Endothelial cell of umbilical vein (primary cell): ENCODE measurements at regions not wholly inside any gene's neighbourhood (a gene's known extent, or its start where the extent isn't known, plus 50 kb on each side); places are given as distances from the start of the nearest gene placed in this dataset.

Experiments used
- BruUV-seq: library from RNA; stranded (reverse); fragments of 400-500 nt; replicated peaks from 2 replicates; lab custom pipeline; 2021; lab: Mats Ljungman, UMichigan
- CTCF ChIA-PET: fragments of 300-600, 350-600 bp; sonication (Branson Sonifier 250); formaldehyde crosslinking; loops from one replicate; lab custom pipeline; 2021; ENCODE audit warnings: antibody characterized with exemption, inconsistent platforms; lab: Charles Lee
- POLR2A ChIA-PET: fragments of 300-600, 350-600 bp; sonication (Branson Sonifier 250); formaldehyde crosslinking; loops from one replicate; lab custom pipeline; 2021; ENCODE audit warnings: antibody characterized with exemption, inconsistent platforms; lab: Charles Lee
- DNase-seq: peaks from one replicate; pipeline ENCODE4 v3.0.0-alpha.2; 2011; ENCODE audit warnings: low read depth, low spot score
- FAIRE-seq: peaks from 2 replicates; lab custom pipeline; 2011; peaks lifted over from hg19 to GRCh38; lab: Jason Lieb, UNC
- H2AFZ ChIP-seq: 2 replicates; pipeline ENCODE4 v1.6.0; 2012; ENCODE audit warnings: low read depth, low read length, control low read depth, inconsistent platforms
- H3K27ac ChIP-seq: 2 replicates; pipeline ENCODE4 v1.5.1; 2011; ENCODE audit warnings: low read depth, mild to moderate bottlenecking, control low read depth, low read length, moderate library complexity; ENCODE audit not compliant: insufficient read depth
- H3K27me3 ChIP-seq, 2 experiments: 2 replicates each; pipeline versions ENCODE4 v1.6.0 to v1.6.1; 2011; ENCODE audit warnings: low read length in 2 of 2, mixed read lengths in 1 of 2; ENCODE audit not compliant: control insufficient read depth in 2 of 2, insufficient read depth in 2 of 2
- H3K36me3 ChIP-seq, 2 experiments: 2 replicates in 1 of 2; 3 replicates in 1 of 2; pipeline ENCODE4 v1.5.1; 2011; ENCODE audit warnings: low read length in 2 of 2, mild to moderate bottlenecking in 1 of 2, moderate library complexity in 1 of 2; ENCODE audit not compliant: control insufficient read depth in 2 of 2, insufficient read depth in 2 of 2; ENCODE audit errors: extremely low read depth in 1 of 2
- H3K4me1 ChIP-seq: 3 replicates; pipeline ENCODE4 v1.5.1; 2011; ENCODE audit warnings: mild to moderate bottlenecking, low read length; ENCODE audit not compliant: control insufficient read depth, insufficient read depth; ENCODE audit errors: extremely low read depth
- H3K4me2 ChIP-seq: 2 replicates; pipeline ENCODE4 v1.6.1; 2011; ENCODE audit warnings: low read length, control low read depth, mixed read lengths; ENCODE audit not compliant: insufficient read depth
- H3K4me3 ChIP-seq, 3 experiments: fragments of 200-600 bp in 1 of 3; sonication (generic), shearing (Covaris generic) in 1 of 3; replicated peaks in 1 of 3; 2 replicates each; pipeline ENCODE4 v1.5.1; 2011 to 2016; ENCODE audit warnings: control low read depth in 3 of 3, low read length in 3 of 3, mild to moderate bottlenecking in 2 of 3, inconsistent platforms in 1 of 3, low read depth in 1 of 3, moderate library complexity in 1 of 3; ENCODE audit not compliant: insufficient read depth in 1 of 3
- H3K79me2 ChIP-seq: 2 replicates; pipeline ENCODE4 v1.6.0; 2012; ENCODE audit warnings: low read length, inconsistent platforms; ENCODE audit not compliant: control insufficient read depth, insufficient read depth
- H3K9ac ChIP-seq: replicated peaks from 2 replicates; pipeline ENCODE3; 2011; ENCODE audit warnings: low read length, control low read depth; ENCODE audit not compliant: insufficient read depth; ENCODE audit errors: extremely low read depth
- H3K9me1 ChIP-seq: replicated peaks from 3 replicates; pipeline ENCODE4 v1.6.0; 2011; ENCODE audit warnings: mild to moderate bottlenecking, low read length; ENCODE audit not compliant: control insufficient read depth, insufficient read depth; ENCODE audit errors: extremely low read depth
- H3K9me3 ChIP-seq: replicated peaks from 2 replicates; pipeline ENCODE4 v1.5.1; 2012; ENCODE audit warnings: low read length, inconsistent platforms; ENCODE audit not compliant: control insufficient read depth, insufficient read depth
- H4K20me1 ChIP-seq: replicated peaks from 2 replicates; pipeline ENCODE3; 2011; ENCODE audit warnings: mild to moderate bottlenecking, low read length; ENCODE audit not compliant: control insufficient read depth, insufficient read depth; ENCODE audit errors: extremely low read depth
- EZH2 ChIP-seq: IDR thresholded peaks from 2 replicates; pipeline ENCODE4 v1.6.1; 2012; ENCODE audit warnings: borderline replicate concordance, low read depth, mild to moderate bottlenecking, moderate library complexity, low read length, inconsistent platforms; ENCODE audit not compliant: severe bottlenecking
- FOS ChIP-seq: IDR thresholded peaks from 2 replicates; pipeline ENCODE4 v1.6.1; 2011; ENCODE audit warnings: mild to moderate bottlenecking, low read length, moderate library complexity, borderline replicate concordance; ENCODE audit not compliant: insufficient read depth
- GATA2 ChIP-seq: IDR thresholded peaks from 2 replicates; pipeline ENCODE4 v1.7.0; 2011; ENCODE audit warnings: low read depth, mild to moderate bottlenecking, moderate library complexity, mixed read lengths, low read length; ENCODE audit not compliant: insufficient read length, insufficient read depth
- JUN ChIP-seq: IDR thresholded peaks from 2 replicates; pipeline ENCODE4 v1.6.1; 2011; ENCODE audit warnings: borderline replicate concordance, low read depth; ENCODE audit not compliant: insufficient read length, insufficient read depth
- MYC ChIP-seq: IDR thresholded peaks from one replicate; pipeline ENCODE4 v1.6.1; 2011; ENCODE audit warnings: mild to moderate bottlenecking, low read depth, low read length
- POLR2A ChIP-seq: IDR thresholded peaks from 2 replicates; pipeline ENCODE4 v1.6.1; 2012; ENCODE audit warnings: low read depth, mild to moderate bottlenecking, control low read depth, low read length
- POLR2AphosphoS5 ChIP-seq: IDR thresholded peaks from 2 replicates; pipeline ENCODE4 v1.6.1; 2012; ENCODE audit warnings: low read depth, mild to moderate bottlenecking, control low read depth, low read length, moderate library complexity; ENCODE audit not compliant: insufficient read depth
- dilution Hi-C: fragments of 300-500 bp; cut with MboI; formaldehyde crosslinking; loops from one replicate; pipeline ENCODE4 v1.15.0; 2019; ENCODE audit warnings: low sequenced_read_pairs; ENCODE audit not compliant: extremely low pct_ligation_motif_present
- intact Hi-C: fragments of 100-400 bp; cut with micrococcal nuclease; formaldehyde crosslinking; loops from one replicate; pipeline ENCODE4 v1.10.0; 2022
- TF ChIP-seq, protein P1 (sequence below), 2 donors: IDR thresholded peaks; 1 replicate in 1 of 2; 2 replicates in 1 of 2; pipeline ENCODE4 v1.5.1; 2011; ENCODE audit warnings: low read length in 2 of 2, mild to moderate bottlenecking in 2 of 2, moderate library complexity in 2 of 2, control low read depth in 1 of 2, inconsistent platforms in 1 of 2, low read depth in 1 of 2; ENCODE audit not compliant: insufficient read depth in 1 of 2; ENCODE audit errors: extremely low read depth in 1 of 2
- TF ChIP-seq, protein P2 (sequence below): IDR thresholded peaks from 2 replicates; pipeline ENCODE4 v1.6.1; 2011; ENCODE audit not compliant: insufficient read depth, insufficient read length

GRCh38 chr9:24897826-24898225 lies 352.1 kb upstream of the IZUMO3 start:
- Histone ChIP-seq H3K9me1 (no peaks in the 10 kb centered on the region), H3K9me3 (no peaks in the 10 kb centered on the region), H3K27me3 (no peaks in the 10 kb centered on the region), H2AFZ (no peak overlapping the region), H3K4me3 (no peak overlapping the region), H3K9ac (no peak overlapping the region), H3K36me3 (no peaks in the 10 kb centered on the region), H4K20me1 (no peaks in the 10 kb centered on the region), H3K27ac (no peak overlapping the region), H3K4me2 (no peak overlapping the region), H3K79me2 (no peaks in the 10 kb centered on the region), H3K4me1 (no peaks in the 10 kb centered on the region)
- FAIRE-seq, result no peak
- DNase-seq, result no peak
- ChIA-PET POLR2A (no interaction called here), CTCF (no interaction called here)
- dilution Hi-C loops (no loop called here), intact Hi-C loops (no loop called here)
- TF ChIP-seq POLR2AphosphoS5, result no peak
- no peak for TF ChIP-seq POLR2A
- TF ChIP-seq FOS, result no peak
- TF ChIP-seq JUN, result no peak
- no peak for TF ChIP-seq MYC
- TF ChIP-seq, protein P1, sequence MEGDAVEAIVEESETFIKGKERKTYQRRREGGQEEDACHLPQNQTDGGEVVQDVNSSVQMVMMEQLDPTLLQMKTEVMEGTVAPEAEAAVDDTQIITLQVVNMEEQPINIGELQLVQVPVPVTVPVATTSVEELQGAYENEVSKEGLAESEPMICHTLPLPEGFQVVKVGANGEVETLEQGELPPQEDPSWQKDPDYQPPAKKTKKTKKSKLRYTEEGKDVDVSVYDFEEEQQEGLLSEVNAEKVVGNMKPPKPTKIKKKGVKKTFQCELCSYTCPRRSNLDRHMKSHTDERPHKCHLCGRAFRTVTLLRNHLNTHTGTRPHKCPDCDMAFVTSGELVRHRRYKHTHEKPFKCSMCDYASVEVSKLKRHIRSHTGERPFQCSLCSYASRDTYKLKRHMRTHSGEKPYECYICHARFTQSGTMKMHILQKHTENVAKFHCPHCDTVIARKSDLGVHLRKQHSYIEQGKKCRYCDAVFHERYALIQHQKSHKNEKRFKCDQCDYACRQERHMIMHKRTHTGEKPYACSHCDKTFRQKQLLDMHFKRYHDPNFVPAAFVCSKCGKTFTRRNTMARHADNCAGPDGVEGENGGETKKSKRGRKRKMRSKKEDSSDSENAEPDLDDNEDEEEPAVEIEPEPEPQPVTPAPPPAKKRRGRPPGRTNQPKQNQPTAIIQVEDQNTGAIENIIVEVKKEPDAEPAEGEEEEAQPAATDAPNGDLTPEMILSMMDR (IDR thresholded peaks at IDR 0.05; ENCODE audit: extremely low read depth in 1 of 2, insufficient read depth in 1 of 2, low read depth in 1 of 2, low read length in 2 of 2), result no peak
- no peak for TF ChIP-seq GATA2
- TF ChIP-seq EZH2, result no peak
- TF ChIP-seq, protein P2, sequence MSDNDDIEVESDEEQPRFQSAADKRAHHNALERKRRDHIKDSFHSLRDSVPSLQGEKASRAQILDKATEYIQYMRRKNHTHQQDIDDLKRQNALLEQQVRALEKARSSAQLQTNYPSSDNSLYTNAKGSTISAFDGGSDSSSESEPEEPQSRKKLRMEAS, result no peak
- no TSS peak for BruUV-seq
